ENCODE measurements at regions not wholly inside any gene's neighbourhood (a gene's known extent, or its start where the extent isn't known, plus 50 kb on each side); places are given as distances from the start of the nearest gene placed in this dataset.

DNA sequence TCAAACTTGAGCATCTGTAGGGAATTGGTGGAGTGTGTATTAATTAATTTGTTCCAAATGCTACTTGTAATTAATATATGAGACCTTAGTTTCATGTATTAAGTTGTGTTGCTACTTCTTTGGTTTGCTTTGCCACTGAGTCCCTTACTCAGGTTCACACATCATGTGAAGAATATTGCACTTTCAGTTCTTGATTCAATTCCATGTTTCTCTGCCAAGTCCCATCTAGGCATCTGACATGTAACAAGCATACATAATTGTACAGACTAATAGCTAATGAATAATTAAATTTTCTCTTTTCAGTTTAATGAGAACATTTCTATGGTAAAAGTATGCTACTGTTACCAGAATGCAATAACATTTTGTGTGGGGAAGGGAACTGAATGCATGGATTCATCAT, 640.0 kb downstream of the TMTC2 start:
- TF ChIP-seq EZH2 (IDR thresholded peaks at IDR 0.05; ENCODE audit: low read length) = no peak
- TF ChIP-seq CTCF (optimal IDR thresholded peaks at IDR 0.05 in 1 of 3, IDR thresholded peaks at IDR 0.05 in 1 of 3, conservative IDR thresholded peaks at IDR 0.05 in 1 of 3; ENCODE audit: extremely low read depth in 1 of 3, insufficient read depth in 2 of 3, low read length in 3 of 3) = no peak

All from keratinocyte (primary cell).